Retinal pigment epithelial cell (primary cell): ENCODE measurements at regions not wholly inside any gene's neighbourhood (a gene's known extent, or its start where the extent isn't known, plus 50 kb on each side); places are given as distances from the start of the nearest gene placed in this dataset.
A peak's percentile ranks its signal among the peaks of the same experiment; 100 is the strongest.

Experiments used
- DNase-seq: peaks from one replicate; pipeline ENCODE4 v3.0.0-alpha.2; 2010; ENCODE audit warnings: low read depth
- H3K4me3 ChIP-seq: 2 replicates; pipeline ENCODE4 v1.5.1; 2011; ENCODE audit warnings: mild to moderate bottlenecking, low read length, control low read depth, moderate library complexity
- TF ChIP-seq, protein P1 (sequence below): conservative IDR thresholded peaks from 2 replicates; pipeline ENCODE4 v1.5.1; 2011; ENCODE audit warnings: low read depth, low read length, control low read depth, inconsistent platforms

DNA sequence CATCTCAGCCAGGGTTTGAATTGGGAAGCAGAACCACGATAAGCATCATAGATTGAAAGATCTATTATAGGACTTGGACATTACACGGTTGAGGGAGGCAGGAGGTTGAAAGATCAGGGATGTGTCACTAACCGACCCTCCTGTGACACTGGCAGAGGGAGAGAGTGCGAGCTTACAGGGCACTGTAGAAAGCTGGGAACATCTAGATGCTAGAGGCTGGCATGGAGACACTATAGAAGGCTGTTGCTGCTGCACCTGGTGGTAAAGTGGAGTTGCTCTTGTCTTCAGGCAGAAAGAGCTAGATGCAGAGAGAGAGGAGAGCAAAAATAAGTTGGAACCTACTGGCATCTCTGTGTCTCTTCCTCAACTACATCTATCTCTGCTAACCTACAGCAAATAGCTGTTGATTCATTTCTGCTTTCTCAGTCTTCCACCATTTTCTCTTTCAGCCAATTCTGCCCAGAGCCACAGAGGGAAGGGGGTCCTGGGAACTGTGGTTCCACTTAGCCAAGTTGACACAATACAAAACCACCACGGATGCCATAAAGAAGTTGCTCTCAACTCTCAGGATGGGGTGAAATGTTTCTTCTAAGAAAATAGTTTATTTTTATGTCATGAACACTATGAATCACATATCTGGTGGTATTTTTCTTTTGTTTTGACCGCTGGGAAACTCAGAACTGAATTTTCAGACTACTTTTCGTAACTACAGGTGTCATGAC, 155.9 kb downstream of the ZNF281 start:
- TF ChIP-seq, protein P1, sequence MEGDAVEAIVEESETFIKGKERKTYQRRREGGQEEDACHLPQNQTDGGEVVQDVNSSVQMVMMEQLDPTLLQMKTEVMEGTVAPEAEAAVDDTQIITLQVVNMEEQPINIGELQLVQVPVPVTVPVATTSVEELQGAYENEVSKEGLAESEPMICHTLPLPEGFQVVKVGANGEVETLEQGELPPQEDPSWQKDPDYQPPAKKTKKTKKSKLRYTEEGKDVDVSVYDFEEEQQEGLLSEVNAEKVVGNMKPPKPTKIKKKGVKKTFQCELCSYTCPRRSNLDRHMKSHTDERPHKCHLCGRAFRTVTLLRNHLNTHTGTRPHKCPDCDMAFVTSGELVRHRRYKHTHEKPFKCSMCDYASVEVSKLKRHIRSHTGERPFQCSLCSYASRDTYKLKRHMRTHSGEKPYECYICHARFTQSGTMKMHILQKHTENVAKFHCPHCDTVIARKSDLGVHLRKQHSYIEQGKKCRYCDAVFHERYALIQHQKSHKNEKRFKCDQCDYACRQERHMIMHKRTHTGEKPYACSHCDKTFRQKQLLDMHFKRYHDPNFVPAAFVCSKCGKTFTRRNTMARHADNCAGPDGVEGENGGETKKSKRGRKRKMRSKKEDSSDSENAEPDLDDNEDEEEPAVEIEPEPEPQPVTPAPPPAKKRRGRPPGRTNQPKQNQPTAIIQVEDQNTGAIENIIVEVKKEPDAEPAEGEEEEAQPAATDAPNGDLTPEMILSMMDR: no peak
- DNase-seq: no peak
- no peak overlapping the region for H3K4me3 ChIP-seq

DNA sequence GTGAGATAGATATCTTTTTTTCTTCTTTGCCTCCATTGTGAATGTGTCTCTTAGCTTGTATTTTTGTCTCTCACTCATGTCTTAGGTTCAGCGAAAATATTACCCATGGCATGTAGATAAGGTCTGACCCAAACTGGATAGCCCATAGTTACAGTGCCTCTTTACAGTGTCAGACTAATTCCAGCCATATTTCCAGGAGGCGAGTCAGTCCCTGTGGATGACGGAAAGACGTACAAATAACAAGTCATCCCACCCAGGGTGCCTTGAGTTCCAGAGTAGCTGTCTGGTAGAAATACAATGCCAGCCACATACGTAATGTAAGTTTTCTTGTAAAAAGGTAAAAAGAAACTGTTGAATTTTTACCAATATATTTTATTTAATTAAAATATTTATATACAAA, 157.3 kb downstream of the ZNF281 start:
- no peak for DNase-seq
- TF ChIP-seq, protein P1: no peak

DNA sequence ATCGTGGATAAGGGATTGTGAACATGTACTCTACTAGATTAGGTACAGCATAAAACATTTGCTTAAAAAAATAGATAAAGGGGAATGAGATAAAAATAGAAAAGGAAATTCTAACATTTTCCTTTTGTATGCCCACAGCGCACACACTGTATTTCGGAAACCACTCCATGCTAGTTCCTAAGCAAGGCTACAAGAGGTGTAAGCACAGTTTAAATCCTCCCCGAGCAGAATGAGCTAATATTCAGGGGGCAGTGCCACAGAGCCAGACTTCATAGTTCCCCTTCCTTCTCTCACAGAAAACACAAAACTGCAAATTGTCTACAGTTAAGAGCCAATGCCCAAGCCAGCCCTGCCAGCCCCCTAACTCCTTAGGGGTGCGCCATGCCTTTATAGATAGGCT, 159.4 kb downstream of the ZNF281 start:
- no peak for DNase-seq
- TF ChIP-seq, protein P1: no peak
- H3K4me3 ChIP-seq: no peak overlapping the region

More for the DNA sequence above, 157.3 kb downstream of the ZNF281 start:
- no peak overlapping the region for H3K4me3 ChIP-seq

DNA sequence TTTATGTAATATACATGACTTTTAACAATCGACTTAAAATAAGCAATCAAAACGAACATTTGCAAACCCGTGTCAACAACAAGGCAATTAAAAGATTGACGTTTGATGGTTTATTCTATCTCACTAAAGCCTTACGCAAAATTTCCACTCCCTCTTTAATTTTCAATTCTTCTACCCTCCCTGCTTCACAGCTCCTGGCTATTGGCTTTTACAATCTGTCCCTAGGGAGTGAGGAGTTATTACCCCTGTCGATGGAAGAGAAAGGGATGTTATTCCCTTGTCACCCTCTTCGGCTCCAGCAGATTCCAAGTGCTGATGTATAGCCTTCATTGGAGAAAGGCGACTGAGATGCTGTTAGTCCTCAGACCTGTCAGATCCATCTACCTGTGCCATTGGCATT, 161.3 kb downstream of the ZNF281 start:
- H3K4me3 ChIP-seq: no peak overlapping the region
- DNase-seq: no peak
- TF ChIP-seq, protein P1: no peak

DNA sequence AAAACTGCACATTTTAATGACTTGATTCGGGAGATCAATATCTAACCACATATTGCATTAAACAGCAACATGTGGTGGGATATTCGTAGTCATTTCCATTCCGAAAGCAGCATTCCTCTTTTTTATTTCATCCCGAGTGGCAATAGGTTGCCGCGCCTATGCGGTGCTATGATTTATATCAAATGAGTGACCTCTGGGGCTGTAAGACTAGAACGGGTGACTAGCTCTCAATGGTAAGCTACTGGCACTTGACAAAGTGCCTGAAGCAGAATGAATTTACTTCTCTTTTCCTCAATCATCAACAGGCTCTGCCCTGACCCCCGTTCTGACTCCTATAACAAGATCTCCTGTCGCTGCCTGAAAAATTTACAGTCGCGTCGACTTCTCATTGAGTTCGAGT, 162.3 kb downstream of the ZNF281 start:
- DNase-seq: no peak
- TF ChIP-seq, protein P1: no peak
- no peak overlapping the region for H3K4me3 ChIP-seq

DNA sequence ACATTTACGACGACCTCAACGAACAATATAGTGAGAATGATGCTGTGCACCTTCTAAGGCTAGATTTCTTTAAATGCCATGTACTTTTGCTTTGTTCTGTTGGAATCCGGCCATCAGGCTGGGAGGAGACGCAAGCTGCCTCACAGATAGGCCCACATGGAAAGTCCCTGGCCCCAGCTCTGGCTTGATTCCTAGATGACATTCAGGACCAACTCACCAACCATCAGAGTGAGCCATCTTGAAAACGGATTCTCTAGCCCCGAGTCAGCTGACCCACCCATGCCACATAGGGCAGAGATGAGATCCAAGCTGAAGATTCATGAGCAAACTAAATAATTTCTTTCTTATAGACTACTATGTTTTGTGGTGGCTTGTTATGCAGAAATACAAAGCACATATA, 164.4 kb downstream of the ZNF281 start:
- no peak for DNase-seq

DNA sequence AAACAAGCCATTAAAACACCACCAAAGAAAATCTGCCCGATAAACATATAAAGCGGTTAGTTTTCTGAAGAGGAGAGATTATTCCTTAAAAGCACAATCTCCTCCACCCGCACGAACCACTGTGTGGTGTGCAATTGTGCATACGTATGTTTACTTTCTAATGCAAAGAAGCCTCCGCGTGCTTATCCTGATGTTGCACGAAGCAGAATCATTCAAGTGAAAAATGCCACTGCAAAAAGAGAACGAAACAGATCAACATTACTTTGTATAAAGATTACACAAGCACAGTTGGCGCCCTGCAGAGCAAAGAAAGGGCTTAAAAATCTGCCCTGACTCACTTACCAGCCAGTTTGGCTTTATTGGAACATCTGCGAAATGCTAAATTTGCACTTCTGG, 166.8 kb downstream of the ZNF281 start:
- peak overlapping the region; percentile 46 for H3K4me3 ChIP-seq

More for the DNA sequence above, 164.4 kb downstream of the ZNF281 start:
- no peak overlapping the region for H3K4me3 ChIP-seq
- TF ChIP-seq, protein P1: no peak

More for the DNA sequence above, 166.8 kb downstream of the ZNF281 start:
- TF ChIP-seq, protein P1: no peak
- DNase-seq: peak; percentile 14
